ENCODE measurements at regions not wholly inside any gene's neighbourhood (a gene's known extent, or its start where the extent isn't known, plus 50 kb on each side); places are given as distances from the start of the nearest gene placed in this dataset.

DNA sequence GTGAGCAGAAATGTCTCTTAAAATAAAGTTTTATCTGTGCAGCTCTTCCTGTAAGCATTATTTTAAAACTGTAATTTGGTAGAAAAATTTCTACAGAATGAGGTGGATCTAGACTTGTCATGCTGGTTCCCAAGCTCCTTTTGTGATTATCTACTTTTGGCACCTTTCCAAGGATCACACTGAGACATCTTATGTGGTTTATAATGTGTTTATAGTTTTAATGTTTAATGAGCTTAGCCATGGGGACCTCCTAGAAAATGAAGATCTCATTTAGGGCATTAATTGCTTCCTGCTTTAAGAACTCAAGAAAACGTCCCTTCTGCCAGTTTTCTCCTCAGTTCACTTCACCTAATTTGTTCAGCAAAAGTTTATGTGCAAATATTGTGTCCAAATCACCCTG, 468.4 kb downstream of the SUCLG1 start:
- TF ChIP-seq EZH2phosphoT487 (IDR thresholded peaks at IDR 0.05; ENCODE audit: insufficient read depth, low read depth): no peak
- TF ChIP-seq EZH2 (IDR thresholded peaks at IDR 0.05; ENCODE audit: insufficient read depth, poor library complexity, severe bottlenecking): no peak

All from GM23248 (cell line).